ENCODE measurements at regions not wholly inside any gene's neighbourhood (a gene's known extent, or its start where the extent isn't known, plus 50 kb on each side); places are given as distances from the start of the nearest gene placed in this dataset.

GRCh38 chr2:111652681-111653080 lies 231.3 kb downstream of the ANAPC1 start:
- DNase-seq (ENCODE audit: low read depth): no peak

- no peak for DNase-seq (ENCODE audit: low read depth)
Observed at GRCh38 chr2:111653103-111653624, 230.8 kb downstream of the ANAPC1 start.

- DNase-seq (ENCODE audit: low read depth): no peak
Observed at GRCh38 chr2:111653913-111654312, 230.1 kb downstream of the ANAPC1 start.

GRCh38 chr2:111654829-111655228 lies 229.2 kb downstream of the ANAPC1 start:
- no peak for DNase-seq (ENCODE audit: low read depth)

GRCh38 chr2:111656436-111656835 lies 227.6 kb downstream of the ANAPC1 start:
- DNase-seq (ENCODE audit: low read depth): no peak

GRCh38 chr2:111656894-111657293 lies 227.1 kb downstream of the ANAPC1 start:
- no peak for DNase-seq (ENCODE audit: low read depth)

- DNase-seq (ENCODE audit: low read depth): no peak
Observed at GRCh38 chr2:111657351-111657975, 226.5 kb downstream of the ANAPC1 start.

GRCh38 chr2:111659361-111660333 lies 224.3 kb downstream of the ANAPC1 start:
- no peak for DNase-seq (ENCODE audit: low read depth)

- DNase-seq (ENCODE audit: low read depth): no peak
Observed at GRCh38 chr2:111660811-111661210, 223.2 kb downstream of the ANAPC1 start.

- no peak for DNase-seq (ENCODE audit: low read depth)
Observed at GRCh38 chr2:111661286-111661940, 222.6 kb downstream of the ANAPC1 start.

- no peak for DNase-seq (ENCODE audit: low read depth)
Observed at GRCh38 chr2:111662039-111662770, 221.8 kb downstream of the ANAPC1 start.

- peak; percentile 22 for DNase-seq (ENCODE audit: low read depth)
Observed at GRCh38 chr2:111662771-111663470, 221.1 kb downstream of the ANAPC1 start.

- no peak for DNase-seq (ENCODE audit: low read depth)
Observed at GRCh38 chr2:111663471-111664274, 220.3 kb downstream of the ANAPC1 start.

GRCh38 chr2:111664275-111664850 lies 219.6 kb downstream of the ANAPC1 start:
- no peak for DNase-seq (ENCODE audit: low read depth)

- DNase-seq (ENCODE audit: low read depth): no peak
Observed at GRCh38 chr2:111665011-111665410, 219.0 kb downstream of the ANAPC1 start.

- DNase-seq (ENCODE audit: low read depth): no peak
Observed at GRCh38 chr2:111665551-111666116, 218.4 kb downstream of the ANAPC1 start.

GRCh38 chr2:111666160-111666559 lies 217.8 kb downstream of the ANAPC1 start:
- DNase-seq (ENCODE audit: low read depth): no peak

GRCh38 chr2:111667001-111667400 lies 217.0 kb downstream of the ANAPC1 start:
- no peak for DNase-seq (ENCODE audit: low read depth)

- DNase-seq (ENCODE audit: low read depth): no peak
Observed at GRCh38 chr2:111667542-111668273, 216.3 kb downstream of the ANAPC1 start.
